ENCODE measurements at regions not wholly inside any gene's neighbourhood (a gene's known extent, or its start where the extent isn't known, plus 50 kb on each side); places are given as distances from the start of the nearest gene placed in this dataset.
A peak's percentile ranks its signal among the peaks of the same experiment; 100 is the strongest.
"Not testable (repeated sequence)": the region's sequence is repeated elsewhere in the genome, so short reads cannot be mapped to it uniquely, and the experiment has no call there.

GRCh38 chr17:30730837-30731209 lies 93.7 kb downstream of the CRLF3 start:
- CTCF ChIA-PET; DNase-seq (ENCODE audit: low read depth, low spot score); FAIRE-seq; H3K36me3 ChIP-seq (ENCODE audit: control insufficient read depth in 2 of 2, insufficient read depth in 2 of 2, low read length in 1 of 2); ATAC-seq; SMC1A ChIA-PET (ENCODE audit: uncharacterized antibody, unreplicated experiment); H4K20me1 ChIP-seq (ENCODE audit: control insufficient read depth, insufficient read depth); H2AFZ ChIP-seq (ENCODE audit: control insufficient read depth, low read depth, low read length); intact Hi-C loops (cut with micrococcal nuclease; ENCODE audit: unreplicated experiment); H3K9me3 ChIP-seq (replicated peaks; ENCODE audit: control insufficient read depth, insufficient read depth, low read length); in situ Hi-C loops (cut with MboI); H3K27me3 ChIP-seq (replicated peaks in 1 of 2; ENCODE audit: control insufficient read depth in 2 of 2, insufficient read depth in 2 of 2, low read length in 1 of 2): not testable (repeated sequence)
- H3K4me3 ChIP-seq = peak overlapping the region; percentile 41; the same call in 1 of the 2 replicates
- 8% methylated on average over 11 of the region's 17 CpGs for WGBS (ENCODE audit: insufficient coverage, insufficient replicate concordance, low lambda C conversion rate, missing lambda C conversion rate)
- ChIA-PET POLR2A (interaction anchor here (0.6 kb wide), 4 partner anchors 17 to 920 kb away, joined by 3 to 8 read pairs (median 4); no protein-coding TSS in a partner anchor), RAD21 (ENCODE audit: unreplicated experiment) (interaction anchor here (0.6 kb wide), 1 partner anchor 980 kb away, joined by 5 read pairs; no protein-coding TSS in a partner anchor)
- H3K4me2 ChIP-seq (ENCODE audit: control insufficient read depth, insufficient read depth) = peak overlapping the region; percentile 55
- H3K79me2 ChIP-seq (ENCODE audit: control insufficient read depth, insufficient read depth, low read length) = peaks cover 34% of the 10 kb centered on the region
- H3K9ac ChIP-seq (ENCODE audit: control insufficient read depth, insufficient read depth, low read length) = peak overlapping the region; percentile 67
- peak; percentile 77 for TF ChIP-seq MLLT1 (IDR thresholded peaks at IDR 0.05)
- H3K27ac ChIP-seq (ENCODE audit: control insufficient read depth, insufficient read depth) = peak overlapping the region; percentile 70; the same call in 1 of the 2 replicates
- TSS peak; percentile 95 for BruUV-seq (replicated peaks)
- H3K4me1 ChIP-seq (ENCODE audit: control insufficient read depth, insufficient read depth, low read length) = peaks cover 15% of the 10 kb centered on the region

- BruUV-seq (replicated peaks); H3K27ac ChIP-seq (ENCODE audit: control insufficient read depth, insufficient read depth); H3K27me3 ChIP-seq (replicated peaks in 1 of 2; ENCODE audit: control insufficient read depth in 2 of 2, insufficient read depth in 2 of 2, low read length in 1 of 2); intact Hi-C loops (cut with micrococcal nuclease; ENCODE audit: unreplicated experiment); ATAC-seq; H2AFZ ChIP-seq (ENCODE audit: control insufficient read depth, low read depth, low read length); H3K9me3 ChIP-seq (replicated peaks; ENCODE audit: control insufficient read depth, insufficient read depth, low read length); SMC1A ChIA-PET (ENCODE audit: uncharacterized antibody, unreplicated experiment); FAIRE-seq; H4K20me1 ChIP-seq (ENCODE audit: control insufficient read depth, insufficient read depth); H3K36me3 ChIP-seq (ENCODE audit: control insufficient read depth in 2 of 2, insufficient read depth in 2 of 2, low read length in 1 of 2); DNase-seq (ENCODE audit: low read depth, low spot score); H3K4me3 ChIP-seq; in situ Hi-C loops (cut with MboI): not testable (repeated sequence)
- CTCF ChIA-PET = interaction anchor here (1.3 kb wide), 1 partner anchor 15 kb away, joined by 3 read pairs; no protein-coding TSS in a partner anchor
- Histone ChIP-seq H3K79me2 (ENCODE audit: control insufficient read depth, insufficient read depth, low read length) (peaks cover 30% of the 10 kb centered on the region), H3K4me1 (ENCODE audit: control insufficient read depth, insufficient read depth, low read length) (peaks cover 15% of the 10 kb centered on the region), H3K9ac (ENCODE audit: control insufficient read depth, insufficient read depth, low read length) (peak overlapping the region; percentile 67; the same call in 1 of the 2 replicates), H3K4me2 (ENCODE audit: control insufficient read depth, insufficient read depth) (peak overlapping the region; percentile 55)
- POLR2A ChIA-PET = interaction anchor here (0.6 kb wide), 1 partner anchor 30 kb away, joined by 4 read pairs; no protein-coding TSS in a partner anchor
- RAD21 ChIA-PET (ENCODE audit: unreplicated experiment) = interaction anchor here (0.6 kb wide), 1 partner anchor 979 kb away, joined by 5 read pairs; no protein-coding TSS in a partner anchor
- WGBS (ENCODE audit: insufficient coverage, insufficient replicate concordance, low lambda C conversion rate, missing lambda C conversion rate) = 91% methylated on average over 8 of the region's 8 CpGs
Observed at GRCh38 chr17:30730171-30730836, 94.2 kb downstream of the CRLF3 start.

GRCh38 chr17:30729471-30730170 lies 94.9 kb downstream of the CRLF3 start:
- FAIRE-seq; H3K4me3 ChIP-seq; ATAC-seq; intact Hi-C loops (cut with micrococcal nuclease; ENCODE audit: unreplicated experiment); H2AFZ ChIP-seq (ENCODE audit: control insufficient read depth, low read depth, low read length); H3K27me3 ChIP-seq (replicated peaks in 1 of 2; ENCODE audit: control insufficient read depth in 2 of 2, insufficient read depth in 2 of 2, low read length in 1 of 2); H3K9me3 ChIP-seq (replicated peaks; ENCODE audit: control insufficient read depth, insufficient read depth, low read length); in situ Hi-C loops (cut with MboI); RAD21 ChIA-PET (ENCODE audit: unreplicated experiment); H3K9ac ChIP-seq (ENCODE audit: control insufficient read depth, insufficient read depth, low read length); H3K27ac ChIP-seq (ENCODE audit: control insufficient read depth, insufficient read depth); BruUV-seq (replicated peaks); H3K36me3 ChIP-seq (ENCODE audit: control insufficient read depth in 2 of 2, insufficient read depth in 2 of 2, low read length in 1 of 2); DNase-seq (ENCODE audit: low read depth, low spot score); H4K20me1 ChIP-seq (ENCODE audit: control insufficient read depth, insufficient read depth); SMC1A ChIA-PET (ENCODE audit: uncharacterized antibody, unreplicated experiment): not testable (repeated sequence)
- H3K4me1 ChIP-seq (ENCODE audit: control insufficient read depth, insufficient read depth, low read length) = peaks cover 15% of the 10 kb centered on the region
- ChIA-PET CTCF (interaction anchor here (1.3 to 1.7 kb wide), 3 partner anchors 10 to 94 kb away, joined by 3 to 5 read pairs (median 3); no protein-coding TSS in a partner anchor), POLR2A (interaction anchor here (0.6 to 1.1 kb wide), 3 partner anchors 31 to 129 kb away, joined by 3 to 5 read pairs (median 4); no protein-coding TSS in a partner anchor)
- 89% methylated on average over 14 of the region's 14 CpGs for WGBS (ENCODE audit: insufficient coverage, insufficient replicate concordance, low lambda C conversion rate, missing lambda C conversion rate)
- H3K4me2 ChIP-seq (ENCODE audit: control insufficient read depth, insufficient read depth) = peak overlapping the region; percentile 71; the same call in 1 of the 2 replicates
- peaks cover 25% of the 10 kb centered on the region for H3K79me2 ChIP-seq (ENCODE audit: control insufficient read depth, insufficient read depth, low read length)

Measured in GM12878 (cell line).